ENCODE measurements at regions not wholly inside any gene's neighbourhood (a gene's known extent, or its start where the extent isn't known, plus 50 kb on each side); places are given as distances from the start of the nearest gene placed in this dataset.

- Mint-ChIP-seq H3K27ac (ENCODE audit: unreplicated experiment) (no peak overlapping the region), H3K4me3 (ENCODE audit: low read depth, unreplicated experiment) (no peak overlapping the region), H3K36me3 (ENCODE audit: insufficient read depth, unreplicated experiment) (no peaks in the 10 kb centered on the region), H3K27me3 (ENCODE audit: unreplicated experiment) (no peaks in the 10 kb centered on the region), H3K9me3 (ENCODE audit: low read depth, unreplicated experiment) (no peaks in the 10 kb centered on the region), H3K4me1 (ENCODE audit: low read depth, unreplicated experiment) (no peaks in the 10 kb centered on the region)
- TF ChIP-seq, protein P1, sequence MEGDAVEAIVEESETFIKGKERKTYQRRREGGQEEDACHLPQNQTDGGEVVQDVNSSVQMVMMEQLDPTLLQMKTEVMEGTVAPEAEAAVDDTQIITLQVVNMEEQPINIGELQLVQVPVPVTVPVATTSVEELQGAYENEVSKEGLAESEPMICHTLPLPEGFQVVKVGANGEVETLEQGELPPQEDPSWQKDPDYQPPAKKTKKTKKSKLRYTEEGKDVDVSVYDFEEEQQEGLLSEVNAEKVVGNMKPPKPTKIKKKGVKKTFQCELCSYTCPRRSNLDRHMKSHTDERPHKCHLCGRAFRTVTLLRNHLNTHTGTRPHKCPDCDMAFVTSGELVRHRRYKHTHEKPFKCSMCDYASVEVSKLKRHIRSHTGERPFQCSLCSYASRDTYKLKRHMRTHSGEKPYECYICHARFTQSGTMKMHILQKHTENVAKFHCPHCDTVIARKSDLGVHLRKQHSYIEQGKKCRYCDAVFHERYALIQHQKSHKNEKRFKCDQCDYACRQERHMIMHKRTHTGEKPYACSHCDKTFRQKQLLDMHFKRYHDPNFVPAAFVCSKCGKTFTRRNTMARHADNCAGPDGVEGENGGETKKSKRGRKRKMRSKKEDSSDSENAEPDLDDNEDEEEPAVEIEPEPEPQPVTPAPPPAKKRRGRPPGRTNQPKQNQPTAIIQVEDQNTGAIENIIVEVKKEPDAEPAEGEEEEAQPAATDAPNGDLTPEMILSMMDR (IDR thresholded peaks at IDR 0.05; ENCODE audit: unreplicated experiment), result no peak
- CTCF ChIA-PET, result interaction anchor here (0.8 kb wide), 1 partner anchor 21 kb away, joined by 4 read pairs; no protein-coding TSS in a partner anchor
- intact Hi-C loops (cut with micrococcal nuclease; ENCODE audit: unreplicated experiment), result loop anchor here (5.0 kb wide), 1 partner anchor 177 kb away; no protein-coding TSS in a partner anchor
- no peak for DNase-seq
- no TSS peak for BruUV-seq (replicated peaks)
Observed at GRCh38 chr1:96538883-96539282, 182.7 kb upstream of the PTBP2 start.

DNA sequence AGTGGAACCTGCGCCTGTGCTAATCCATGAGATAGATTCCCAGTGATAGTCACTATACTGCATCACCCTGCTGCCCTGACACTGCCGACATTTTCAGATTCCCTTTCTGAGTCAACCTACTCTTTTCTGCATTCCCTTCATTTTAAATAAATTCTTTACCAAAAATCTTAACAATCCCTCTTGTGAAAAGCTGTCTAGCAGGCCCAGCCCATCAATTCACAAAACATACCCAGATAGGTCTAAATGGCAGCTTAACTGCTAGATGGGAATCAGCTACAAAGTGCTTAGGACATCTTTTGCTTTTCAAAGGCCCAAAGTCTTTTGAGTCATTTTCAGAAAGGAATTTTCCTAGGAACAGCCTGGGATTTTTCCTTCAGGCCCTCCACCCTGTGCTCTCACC, 180.1 kb upstream of the PTBP2 start:
- H3K4me1 Mint-ChIP-seq (ENCODE audit: low read depth, unreplicated experiment), result no peaks in the 10 kb centered on the region
- BruUV-seq (replicated peaks), result no TSS peak
- DNase-seq, result no peak
- H3K27ac Mint-ChIP-seq (ENCODE audit: unreplicated experiment), result no peak overlapping the region
- TF ChIP-seq, protein P1 (IDR thresholded peaks at IDR 0.05; ENCODE audit: unreplicated experiment), result no peak
- H3K4me3 Mint-ChIP-seq (ENCODE audit: low read depth, unreplicated experiment), result no peak overlapping the region
- H3K36me3 Mint-ChIP-seq (ENCODE audit: insufficient read depth, unreplicated experiment), result no peaks in the 10 kb centered on the region
- CTCF ChIA-PET, result interaction anchor here (0.7 kb wide), 1 partner anchor 204 kb away, joined by 3 read pairs; no protein-coding TSS in a partner anchor
- intact Hi-C loops (cut with micrococcal nuclease; ENCODE audit: unreplicated experiment), result no loop called here
- H3K9me3 Mint-ChIP-seq (ENCODE audit: low read depth, unreplicated experiment), result no peaks in the 10 kb centered on the region
- no peaks in the 10 kb centered on the region for H3K27me3 Mint-ChIP-seq (ENCODE audit: unreplicated experiment)

- Mint-ChIP-seq H3K27ac (ENCODE audit: unreplicated experiment) (no peak overlapping the region), H3K27me3 (ENCODE audit: unreplicated experiment) (no peaks in the 10 kb centered on the region)
- CTCF ChIA-PET, result interaction anchor here (0.7 kb wide), 1 partner anchor 858 kb away, joined by 6 read pairs; no protein-coding TSS in a partner anchor
Observed at GRCh38 chr1:96544051-96544830, 177.3 kb upstream of the PTBP2 start.

GRCh38 chr1:96544831-96545221, 176.8 kb upstream of the PTBP2 start:
- TF ChIP-seq, protein P1 (IDR thresholded peaks at IDR 0.05; ENCODE audit: unreplicated experiment), result no peak
- no peak overlapping the region for H3K27ac Mint-ChIP-seq (ENCODE audit: unreplicated experiment)
- no peak for DNase-seq
- H3K4me3 Mint-ChIP-seq (ENCODE audit: low read depth, unreplicated experiment), result no peak overlapping the region
- H3K27me3 Mint-ChIP-seq (ENCODE audit: unreplicated experiment), result no peaks in the 10 kb centered on the region
- H3K4me1 Mint-ChIP-seq (ENCODE audit: low read depth, unreplicated experiment), result no peaks in the 10 kb centered on the region
- no peaks in the 10 kb centered on the region for H3K36me3 Mint-ChIP-seq (ENCODE audit: insufficient read depth, unreplicated experiment)
- CTCF ChIA-PET, result no interaction called here
- no TSS peak for BruUV-seq (replicated peaks)
- intact Hi-C loops (cut with micrococcal nuclease; ENCODE audit: unreplicated experiment), result no loop called here
- no peaks in the 10 kb centered on the region for H3K9me3 Mint-ChIP-seq (ENCODE audit: low read depth, unreplicated experiment)

More at GRCh38 chr1:96544051-96544830, 177.3 kb upstream of the PTBP2 start:
- Mint-ChIP-seq H3K36me3 (ENCODE audit: insufficient read depth, unreplicated experiment) (no peaks in the 10 kb centered on the region), H3K4me1 (ENCODE audit: low read depth, unreplicated experiment) (no peaks in the 10 kb centered on the region), H3K9me3 (ENCODE audit: low read depth, unreplicated experiment) (no peaks in the 10 kb centered on the region), H3K4me3 (ENCODE audit: low read depth, unreplicated experiment) (no peak overlapping the region)
- no peak for DNase-seq
- intact Hi-C loops (cut with micrococcal nuclease; ENCODE audit: unreplicated experiment), result no loop called here
- TF ChIP-seq, protein P1 (IDR thresholded peaks at IDR 0.05; ENCODE audit: unreplicated experiment), result no peak
- BruUV-seq (replicated peaks), result no TSS peak

Data from Calu3 (cell line).